GM12878 (cell line): ENCODE measurements at regions not wholly inside any gene's neighbourhood (a gene's known extent, or its start where the extent isn't known, plus 50 kb on each side); places are given as distances from the start of the nearest gene placed in this dataset.

Experiments used
- ATAC-seq: fragments of 200-7000 bp; cut with Tn5 transposase; 3 replicates; pipeline ENCODE4 v1.9.1; 2020; ENCODE audit warnings: mild to moderate bottlenecking, moderate library complexity
- BruUV-seq: library from RNA; stranded (reverse); fragments of 400-500 nt; replicated peaks from 2 replicates; lab custom pipeline; 2021; lab: Mats Ljungman, UMichigan
- CTCF ChIA-PET: fragments of 300-600 bp; sonication (Branson Sonifier 250); formaldehyde crosslinking; extraction: SDS; loops from one replicate; lab custom pipeline; 2021; ENCODE audit warnings: inconsistent platforms; lab: Yijun Ruan, JAX
- POLR2A ChIA-PET: fragments of 350-600 bp; formaldehyde crosslinking; extraction: SDS; loops from one replicate; lab custom pipeline; 2021; ENCODE audit warnings: inconsistent platforms; lab: Charles Lee
- RAD21 ChIA-PET: fragments of 300-600 bp; sonication (Branson Sonifier 250); formaldehyde crosslinking; loops from one replicate; lab custom pipeline; 2023; ENCODE audit warnings: antibody characterized with exemption; ENCODE audit not compliant: unreplicated experiment; lab: Charles Lee
- SMC1A ChIA-PET: fragments of 300-600 bp; sonication (Branson Sonifier 250); formaldehyde crosslinking; loops from one replicate; lab custom pipeline; 2023; ENCODE audit not compliant: unreplicated experiment, uncharacterized antibody; lab: Charles Lee
- DNase-seq: peaks from one replicate; pipeline ENCODE4 v3.0.0-alpha.2; 2011; ENCODE audit warnings: low read depth, low spot score
- FAIRE-seq: peaks from 3 replicates; lab custom pipeline; 2011; peaks lifted over from hg19 to GRCh38; lab: Jason Lieb, UNC
- H2AFZ ChIP-seq: 2 replicates; pipeline ENCODE4 v1.6.0; 2011; ENCODE audit warnings: low read depth, low read length, control low read depth; ENCODE audit not compliant: control insufficient read depth
- H3K27ac ChIP-seq: 2 replicates; pipeline ENCODE4 v1.5.1; 2011; ENCODE audit warnings: control low read depth; ENCODE audit not compliant: control insufficient read depth, insufficient read depth
- H3K27me3 ChIP-seq, 2 experiments: replicated peaks in 1 of 2; 2 replicates each; pipeline versions ENCODE4 v1.6.0 to v1.6.1; 2011; ENCODE audit warnings: low read length in 1 of 2; ENCODE audit not compliant: control insufficient read depth in 2 of 2, insufficient read depth in 2 of 2
- H3K36me3 ChIP-seq, 2 experiments: 2 replicates each; pipeline ENCODE4 v1.5.1; 2011; ENCODE audit warnings: low read length in 1 of 2; ENCODE audit not compliant: control insufficient read depth in 2 of 2, insufficient read depth in 2 of 2
- H3K4me1 ChIP-seq: 2 replicates; pipeline ENCODE4 v1.6.1; 2011; ENCODE audit warnings: mild to moderate bottlenecking, low read length, moderate library complexity, mixed read lengths; ENCODE audit not compliant: control insufficient read depth, insufficient read depth
- H3K4me2 ChIP-seq: 2 replicates; pipeline ENCODE4 v1.6.0; 2011; ENCODE audit warnings: control low read depth; ENCODE audit not compliant: control insufficient read depth, insufficient read depth
- H3K4me3 ChIP-seq: fragments of 200-600 bp; sonication (generic); 2 replicates; pipeline ENCODE4 v1.5.1; 2016
- H3K79me2 ChIP-seq: 2 replicates; pipeline ENCODE4 v1.6.0; 2011; ENCODE audit warnings: low read length; ENCODE audit not compliant: control insufficient read depth, insufficient read depth
- H3K9ac ChIP-seq: 2 replicates; pipeline ENCODE4 v1.8.0; 2011; ENCODE audit warnings: low read length, control low read depth, mixed read lengths; ENCODE audit not compliant: control insufficient read depth, insufficient read depth
- H3K9me3 ChIP-seq: replicated peaks from 3 replicates; pipeline ENCODE4 v1.5.1; 2011; ENCODE audit warnings: mild to moderate bottlenecking, low read length; ENCODE audit not compliant: control insufficient read depth, insufficient read depth
- H4K20me1 ChIP-seq: 2 replicates; pipeline ENCODE4 v1.6.0; 2011; ENCODE audit not compliant: control insufficient read depth, insufficient read depth
- FOXM1 ChIP-seq: IDR thresholded peaks from 2 replicates; pipeline ENCODE4 v1.6.1; 2012; ENCODE audit warnings: low read depth, mild to moderate bottlenecking, inconsistent platforms, low read length, moderate library complexity
- IKZF2 ChIP-seq, 2 experiments: fragments of 450-650 bp; IDR thresholded peaks; 2 replicates each; pipeline ENCODE4 v1.6.1; 2017; ENCODE audit warnings: mild to moderate bottlenecking in 2 of 2, moderate library complexity in 2 of 2
- MTA3 ChIP-seq: IDR thresholded peaks from 2 replicates; pipeline ENCODE4 v1.6.1; 2012; ENCODE audit warnings: low read length, inconsistent platforms, borderline replicate concordance
- PAX5 ChIP-seq: IDR thresholded peaks from 2 replicates; pipeline ENCODE4 v1.6.1; 2011; ENCODE audit warnings: low read depth, low read length, borderline replicate concordance
- SP1 ChIP-seq: IDR thresholded peaks from one replicate; pipeline ENCODE4 v1.6.1; 2011; ENCODE audit warnings: low read depth, low read length
- SREBF2 ChIP-seq: IDR thresholded peaks from 2 replicates; pipeline ENCODE4 v1.6.1; 2012; ENCODE audit warnings: mild to moderate bottlenecking, low read length
- WGBS: methylation state at CpG from one replicate; pipeline ENCODE4 v1.1.6; 2016; ENCODE audit warnings: low lambda C conversion rate; ENCODE audit not compliant: insufficient replicate concordance, insufficient coverage; ENCODE audit errors: missing lambda C conversion rate; 5-methylcytosine and 5-hydroxymethylcytosine counted together
- in situ Hi-C: fragments of 300-500 bp; cut with MboI; formaldehyde crosslinking; loops from 9 replicates; pipeline ENCODE4 v1.14.3; 2018; ENCODE audit warnings: mixed read lengths
- intact Hi-C: fragments of 100-400 bp; cut with micrococcal nuclease; formaldehyde crosslinking; loops from one replicate; pipeline ENCODE4 v1.14.2; 2022; ENCODE audit not compliant: unreplicated experiment
- TF ChIP-seq, protein P1 (sequence below): fragments of 450-650 bp; IDR thresholded peaks from 2 replicates; pipeline ENCODE4 v1.6.1; 2017; ENCODE audit warnings: antibody characterized with exemption, mild to moderate bottlenecking, moderate library complexity
- TF ChIP-seq, protein P2 (sequence below): fragments of 450-650 bp; IDR thresholded peaks from 2 replicates; pipeline ENCODE4 v1.6.1; 2017; ENCODE audit warnings: borderline replicate concordance
- TF ChIP-seq, protein P3 (sequence below): fragments of 450-650 bp; formaldehyde crosslinking; IDR thresholded peaks from 2 replicates; pipeline ENCODE4 v1.4.0; 2020; ENCODE audit warnings: mild to moderate bottlenecking, moderate library complexity

DNA sequence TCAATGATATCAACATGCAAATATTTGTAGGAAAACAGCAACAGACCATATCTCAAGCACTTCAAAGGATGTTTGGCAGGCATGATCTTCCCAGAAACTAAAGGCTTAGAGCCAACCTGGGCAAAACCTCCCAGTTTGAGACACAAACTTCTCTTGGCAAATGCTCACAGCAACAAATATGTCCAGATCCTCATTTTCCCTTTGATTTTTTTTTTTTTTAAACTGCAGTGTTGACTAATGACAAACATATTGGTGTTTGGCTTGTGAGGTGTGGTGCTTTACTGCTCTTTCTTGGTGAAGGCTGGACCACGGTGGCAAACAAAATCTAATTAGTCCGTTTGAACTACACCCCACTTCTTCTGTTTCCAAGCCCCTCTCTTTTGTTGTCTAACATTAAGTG is 87.2 kb downstream of the EBLN2 start:
- intact Hi-C loops = no loop called here
- no peak overlapping the region for H3K9ac ChIP-seq
- FAIRE-seq (no peak), ATAC-seq (no peak), DNase-seq (no peak)
- no peaks in the 10 kb centered on the region for H3K36me3 ChIP-seq
- no peak overlapping the region for H3K27ac ChIP-seq
- ChIA-PET CTCF (no interaction called here), RAD21 (no interaction called here), POLR2A (no interaction called here), SMC1A (no interaction called here)
- H2AFZ ChIP-seq = no peak overlapping the region
- no peaks in the 10 kb centered on the region; a peak in 1 of 4 replicates for H3K27me3 ChIP-seq
- in situ Hi-C loops = no loop called here
- H3K79me2 ChIP-seq = no peaks in the 10 kb centered on the region
- TF ChIP-seq IKZF2 (IDR thresholded peaks at IDR 0.05) (no peak), FOXM1 (no peak), SREBF2 (no peak), PAX5 (no peak), SP1 (no peak), MTA3 (no peak)
- TF ChIP-seq, protein P1, sequence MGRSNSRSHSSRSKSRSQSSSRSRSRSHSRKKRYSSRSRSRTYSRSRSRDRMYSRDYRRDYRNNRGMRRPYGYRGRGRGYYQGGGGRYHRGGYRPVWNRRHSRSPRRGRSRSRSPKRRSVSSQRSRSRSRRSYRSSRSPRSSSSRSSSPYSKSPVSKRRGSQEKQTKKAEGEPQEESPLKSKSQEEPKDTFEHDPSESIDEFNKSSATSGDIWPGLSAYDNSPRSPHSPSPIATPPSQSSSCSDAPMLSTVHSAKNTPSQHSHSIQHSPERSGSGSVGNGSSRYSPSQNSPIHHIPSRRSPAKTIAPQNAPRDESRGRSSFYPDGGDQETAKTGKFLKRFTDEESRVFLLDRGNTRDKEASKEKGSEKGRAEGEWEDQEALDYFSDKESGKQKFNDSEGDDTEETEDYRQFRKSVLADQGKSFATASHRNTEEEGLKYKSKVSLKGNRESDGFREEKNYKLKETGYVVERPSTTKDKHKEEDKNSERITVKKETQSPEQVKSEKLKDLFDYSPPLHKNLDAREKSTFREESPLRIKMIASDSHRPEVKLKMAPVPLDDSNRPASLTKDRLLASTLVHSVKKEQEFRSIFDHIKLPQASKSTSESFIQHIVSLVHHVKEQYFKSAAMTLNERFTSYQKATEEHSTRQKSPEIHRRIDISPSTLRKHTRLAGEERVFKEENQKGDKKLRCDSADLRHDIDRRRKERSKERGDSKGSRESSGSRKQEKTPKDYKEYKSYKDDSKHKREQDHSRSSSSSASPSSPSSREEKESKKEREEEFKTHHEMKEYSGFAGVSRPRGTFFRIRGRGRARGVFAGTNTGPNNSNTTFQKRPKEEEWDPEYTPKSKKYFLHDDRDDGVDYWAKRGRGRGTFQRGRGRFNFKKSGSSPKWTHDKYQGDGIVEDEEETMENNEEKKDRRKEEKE = no peak
- TF ChIP-seq, protein P2, sequence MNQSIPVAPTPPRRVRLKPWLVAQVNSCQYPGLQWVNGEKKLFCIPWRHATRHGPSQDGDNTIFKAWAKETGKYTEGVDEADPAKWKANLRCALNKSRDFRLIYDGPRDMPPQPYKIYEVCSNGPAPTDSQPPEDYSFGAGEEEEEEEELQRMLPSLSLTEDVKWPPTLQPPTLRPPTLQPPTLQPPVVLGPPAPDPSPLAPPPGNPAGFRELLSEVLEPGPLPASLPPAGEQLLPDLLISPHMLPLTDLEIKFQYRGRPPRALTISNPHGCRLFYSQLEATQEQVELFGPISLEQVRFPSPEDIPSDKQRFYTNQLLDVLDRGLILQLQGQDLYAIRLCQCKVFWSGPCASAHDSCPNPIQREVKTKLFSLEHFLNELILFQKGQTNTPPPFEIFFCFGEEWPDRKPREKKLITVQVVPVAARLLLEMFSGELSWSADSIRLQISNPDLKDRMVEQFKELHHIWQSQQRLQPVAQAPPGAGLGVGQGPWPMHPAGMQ = no peak
- TF ChIP-seq, protein P3, sequence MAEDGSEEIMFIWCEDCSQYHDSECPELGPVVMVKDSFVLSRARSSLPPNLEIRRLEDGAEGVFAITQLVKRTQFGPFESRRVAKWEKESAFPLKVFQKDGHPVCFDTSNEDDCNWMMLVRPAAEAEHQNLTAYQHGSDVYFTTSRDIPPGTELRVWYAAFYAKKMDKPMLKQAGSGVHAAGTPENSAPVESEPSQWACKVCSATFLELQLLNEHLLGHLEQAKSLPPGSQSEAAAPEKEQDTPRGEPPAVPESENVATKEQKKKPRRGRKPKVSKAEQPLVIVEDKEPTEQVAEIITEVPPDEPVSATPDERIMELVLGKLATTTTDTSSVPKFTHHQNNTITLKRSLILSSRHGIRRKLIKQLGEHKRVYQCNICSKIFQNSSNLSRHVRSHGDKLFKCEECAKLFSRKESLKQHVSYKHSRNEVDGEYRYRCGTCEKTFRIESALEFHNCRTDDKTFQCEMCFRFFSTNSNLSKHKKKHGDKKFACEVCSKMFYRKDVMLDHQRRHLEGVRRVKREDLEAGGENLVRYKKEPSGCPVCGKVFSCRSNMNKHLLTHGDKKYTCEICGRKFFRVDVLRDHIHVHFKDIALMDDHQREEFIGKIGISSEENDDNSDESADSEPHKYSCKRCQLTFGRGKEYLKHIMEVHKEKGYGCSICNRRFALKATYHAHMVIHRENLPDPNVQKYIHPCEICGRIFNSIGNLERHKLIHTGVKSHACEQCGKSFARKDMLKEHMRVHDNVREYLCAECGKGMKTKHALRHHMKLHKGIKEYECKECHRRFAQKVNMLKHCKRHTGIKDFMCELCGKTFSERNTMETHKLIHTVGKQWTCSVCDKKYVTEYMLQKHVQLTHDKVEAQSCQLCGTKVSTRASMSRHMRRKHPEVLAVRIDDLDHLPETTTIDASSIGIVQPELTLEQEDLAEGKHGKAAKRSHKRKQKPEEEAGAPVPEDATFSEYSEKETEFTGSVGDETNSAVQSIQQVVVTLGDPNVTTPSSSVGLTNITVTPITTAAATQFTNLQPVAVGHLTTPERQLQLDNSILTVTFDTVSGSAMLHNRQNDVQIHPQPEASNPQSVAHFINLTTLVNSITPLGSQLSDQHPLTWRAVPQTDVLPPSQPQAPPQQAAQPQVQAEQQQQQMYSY (CRISPR knock-in tag) = no peak
- no peaks in the 10 kb centered on the region for H3K9me3 ChIP-seq
- no TSS peak for BruUV-seq
- H3K4me1 ChIP-seq = no peaks in the 10 kb centered on the region
- no peaks in the 10 kb centered on the region for H4K20me1 ChIP-seq
- no peak overlapping the region for H3K4me2 ChIP-seq
- H3K4me3 ChIP-seq = no peak overlapping the region
- WGBS = 21% methylated on average over 2 of the region's 2 CpGs
